Endodermal cell (in vitro differentiated cells): ENCODE measurements at regions not wholly inside any gene's neighbourhood (a gene's known extent, or its start where the extent isn't known, plus 50 kb on each side); places are given as distances from the start of the nearest gene placed in this dataset.

ENCODE experiments used
- DNase-seq: peaks from one replicate; pipeline ENCODE4 v3.0.0-alpha.2; 2017
- H3K27ac ChIP-seq: 2 replicates; pipeline ENCODE4 v1.5.1; 2013; ENCODE audit warnings: mild to moderate bottlenecking, low read depth, low read length, moderate library complexity
- H3K27me3 ChIP-seq: 2 replicates; pipeline ENCODE4 v1.6.1; 2013; ENCODE audit warnings: mild to moderate bottlenecking, low read length, moderate library complexity; ENCODE audit not compliant: insufficient read depth, control insufficient read depth, poor library complexity, severe bottlenecking
- H3K36me3 ChIP-seq: 2 replicates; pipeline ENCODE4 v1.7.0; 2013; ENCODE audit warnings: mild to moderate bottlenecking, low read length, moderate library complexity; ENCODE audit not compliant: control insufficient read depth, insufficient read depth
- H3K4me1 ChIP-seq: one replicate; pipeline ENCODE4 v1.7.0; 2013; ENCODE audit warnings: low read length; ENCODE audit not compliant: control insufficient read depth, insufficient read depth
- H3K4me3 ChIP-seq: 2 replicates; pipeline ENCODE4 v1.5.1; 2013; ENCODE audit warnings: mild to moderate bottlenecking, low read length, moderate library complexity
- H3K9ac ChIP-seq: 2 replicates; pipeline ENCODE4 v1.6.1; 2013; ENCODE audit warnings: mild to moderate bottlenecking, low read length, moderate library complexity; ENCODE audit not compliant: poor library complexity, severe bottlenecking; ENCODE audit errors: extremely low read depth
- H3K9me3 ChIP-seq: 2 replicates; pipeline ENCODE4 v1.6.1; 2013; ENCODE audit warnings: mild to moderate bottlenecking, low read length, moderate library complexity; ENCODE audit not compliant: control insufficient read depth
- H3K27ac Mint-ChIP-seq: 2 replicates; pipeline ENCODE4 v1.8.0; 2020; ENCODE audit warnings: mixed read lengths
- H3K27me3 Mint-ChIP-seq: 2 replicates; pipeline ENCODE4 v1.8.0; 2021; ENCODE audit warnings: mild to moderate bottlenecking, mixed read lengths; ENCODE audit not compliant: insufficient read depth
- H3K36me3 Mint-ChIP-seq: 2 replicates; pipeline ENCODE4 v1.8.0; 2020; ENCODE audit warnings: low read depth, mixed read lengths
- H3K4me1 Mint-ChIP-seq: 2 replicates; pipeline ENCODE4 v1.8.0; 2020; ENCODE audit warnings: mixed read lengths
- H3K4me3 Mint-ChIP-seq: 2 replicates; pipeline ENCODE4 v1.8.0; 2020; ENCODE audit warnings: mild to moderate bottlenecking, moderate library complexity, mixed read lengths
- H3K9me3 Mint-ChIP-seq: 2 replicates; pipeline ENCODE4 v1.8.0; 2020; ENCODE audit warnings: mild to moderate bottlenecking, mixed read lengths
- CTCF ChIP-seq: fragments of 200-600 bp; sonication (generic); conservative IDR thresholded peaks from 2 replicates; pipeline ENCODE4 v1.5.0; 2021; ENCODE audit warnings: antibody characterized with exemption, mild to moderate bottlenecking
- WGBS, 2 experiments: methylation state at CpG; one replicate each; pipeline versions ENCODE4 v1.1.5 to v1.1.7; 2013; ENCODE audit warnings: missing lambda C conversion rate in 2 of 2, mixed read lengths in 1 of 2; ENCODE audit not compliant: insufficient coverage in 1 of 2, insufficient read length in 1 of 2; 5-methylcytosine and 5-hydroxymethylcytosine counted together

GRCh38 chr6:117169064-117169665 is 96.2 kb upstream of the VGLL2 start:
- H3K27ac Mint-ChIP-seq: no peak overlapping the region
- WGBS, 2 experiments: 93 to 100% methylated on average over 1 to 5 of the region's 5 CpGs
- TF ChIP-seq CTCF: no peak

GRCh38 chr6:117169781-117170281 is 95.5 kb upstream of the VGLL2 start:
- H3K36me3 Mint-ChIP-seq: no peaks in the 10 kb centered on the region
- no peaks in the 10 kb centered on the region for H3K36me3 ChIP-seq
- no peak overlapping the region for H3K27ac ChIP-seq
- H3K27me3 Mint-ChIP-seq: no peaks in the 10 kb centered on the region
- no peak for TF ChIP-seq CTCF
- no peak overlapping the region for H3K4me3 Mint-ChIP-seq
- no peak overlapping the region for H3K27ac Mint-ChIP-seq
- peaks cover 6% of the 10 kb centered on the region for H3K9me3 Mint-ChIP-seq
- no peak for DNase-seq
- H3K27me3 ChIP-seq: no peaks in the 10 kb centered on the region
- H3K4me1 Mint-ChIP-seq: peaks cover 5% of the 10 kb centered on the region
- WGBS, 2 experiments: 89 to 100% methylated on average over 1 of the region's 1 CpG
- no peak overlapping the region for H3K9ac ChIP-seq
- H3K9me3 ChIP-seq: peaks cover 8% of the 10 kb centered on the region
- H3K4me1 ChIP-seq: no peaks in the 10 kb centered on the region
- H3K4me3 ChIP-seq: no peak overlapping the region

More at GRCh38 chr6:117169064-117169665, 96.2 kb upstream of the VGLL2 start:
- H3K4me3 Mint-ChIP-seq: no peak overlapping the region
- Histone ChIP-seq H3K36me3 (no peaks in the 10 kb centered on the region), H3K9me3 (peaks cover 7% of the 10 kb centered on the region), H3K4me3 (no peak overlapping the region), H3K27me3 (no peaks in the 10 kb centered on the region), H3K9ac (no peak overlapping the region), H3K27ac (no peak overlapping the region), H3K4me1 (no peaks in the 10 kb centered on the region)
- H3K27me3 Mint-ChIP-seq: no peaks in the 10 kb centered on the region
- peaks cover 5% of the 10 kb centered on the region for H3K9me3 Mint-ChIP-seq
- no peaks in the 10 kb centered on the region for H3K36me3 Mint-ChIP-seq
- no peak for DNase-seq
- H3K4me1 Mint-ChIP-seq: peaks cover 5% of the 10 kb centered on the region

- Histone ChIP-seq H3K27me3 (no peaks in the 10 kb centered on the region), H3K4me1 (no peaks in the 10 kb centered on the region), H3K9me3 (peaks cover 12% of the 10 kb centered on the region), H3K36me3 (no peaks in the 10 kb centered on the region), H3K4me3 (no peak overlapping the region), H3K27ac (no peak overlapping the region), H3K9ac (no peak overlapping the region)
- Mint-ChIP-seq H3K9me3 (peaks cover 15% of the 10 kb centered on the region), H3K27me3 (peaks cover 5% of the 10 kb centered on the region), H3K36me3 (no peaks in the 10 kb centered on the region), H3K4me1 (no peaks in the 10 kb centered on the region), H3K27ac (no peak overlapping the region), H3K4me3 (no peak overlapping the region)
- no peak for TF ChIP-seq CTCF
- DNase-seq: no peak
Observed at GRCh38 chr6:117174835-117175360, 90.5 kb upstream of the VGLL2 start.
